ENCODE measurements at regions not wholly inside any gene's neighbourhood (a gene's known extent, or its start where the extent isn't known, plus 50 kb on each side); places are given as distances from the start of the nearest gene placed in this dataset.

GRCh38 chrX:38856670-38857265 is 55.5 kb downstream of the MID1IP1 start:
- no peak for DNase-seq (ENCODE audit: low read depth in 3 of 3, low spot score in 1 of 3)

GRCh38 chrX:38857736-38858523 is 56.7 kb downstream of the MID1IP1 start:
- DNase-seq (ENCODE audit: low read depth in 3 of 3, low spot score in 1 of 3) = no peak

GRCh38 chrX:38859602-38860001 is 58.3 kb downstream of the MID1IP1 start:
- DNase-seq (ENCODE audit: low read depth in 3 of 3, low spot score in 1 of 3) = no peak

GRCh38 chrX:38860106-38861013 is 59.1 kb downstream of the MID1IP1 start:
- no peak for DNase-seq (ENCODE audit: low read depth in 3 of 3, low spot score in 1 of 3)

- DNase-seq (ENCODE audit: low read depth in 3 of 3, low spot score in 1 of 3) = no peak
These were observed 60.2 kb downstream of the MID1IP1 start for GRCh38 chrX:38861489-38861888.

- no peak for DNase-seq (ENCODE audit: low read depth in 3 of 3, low spot score in 1 of 3)
These were observed 60.8 kb downstream of the MID1IP1 start for GRCh38 chrX:38862100-38862499.

- no peak for DNase-seq (ENCODE audit: low read depth in 3 of 3, low spot score in 1 of 3)
These were observed 62.9 kb downstream of the MID1IP1 start for GRCh38 chrX:38864165-38864564.

GRCh38 chrX:38868321-38868720 is 67.1 kb downstream of the MID1IP1 start:
- DNase-seq (ENCODE audit: low read depth in 3 of 3, low spot score in 1 of 3) = no peak

- no peak for DNase-seq (ENCODE audit: low read depth in 3 of 3, low spot score in 1 of 3)
These were observed 67.7 kb downstream of the MID1IP1 start for GRCh38 chrX:38868941-38869401.

GRCh38 chrX:38870361-38870895 is 69.2 kb downstream of the MID1IP1 start:
- DNase-seq (ENCODE audit: low read depth in 3 of 3, low spot score in 1 of 3) = no peak

- DNase-seq (ENCODE audit: low read depth in 3 of 3, low spot score in 1 of 3) = no peak
These were observed 70.1 kb downstream of the MID1IP1 start for GRCh38 chrX:38871129-38872029.

- no peak for DNase-seq (ENCODE audit: low read depth in 3 of 3, low spot score in 1 of 3)
These were observed 76.1 kb downstream of the MID1IP1 start for GRCh38 chrX:38877366-38877765.

GRCh38 chrX:38878641-38879340 is 77.5 kb downstream of the MID1IP1 start:
- no peak for DNase-seq (ENCODE audit: low read depth in 3 of 3, low spot score in 1 of 3)

GRCh38 chrX:38879631-38880220 is 78.5 kb downstream of the MID1IP1 start:
- DNase-seq (ENCODE audit: low read depth in 3 of 3, low spot score in 1 of 3) = no peak

- DNase-seq (ENCODE audit: low read depth in 3 of 3, low spot score in 1 of 3) = no peak
These were observed 79.1 kb downstream of the MID1IP1 start for GRCh38 chrX:38880296-38880854.

- DNase-seq (ENCODE audit: low read depth in 3 of 3, low spot score in 1 of 3) = no peak
These were observed 79.8 kb downstream of the MID1IP1 start for GRCh38 chrX:38881066-38881465.

GRCh38 chrX:38881727-38882126 is 80.5 kb downstream of the MID1IP1 start:
- no peak for DNase-seq (ENCODE audit: low read depth in 3 of 3, low spot score in 1 of 3)

- no peak for DNase-seq (ENCODE audit: low read depth in 3 of 3, low spot score in 1 of 3)
These were observed 81.8 kb downstream of the MID1IP1 start for GRCh38 chrX:38882894-38883626.
